ENCODE measurements at regions not wholly inside any gene's neighbourhood (a gene's known extent, or its start where the extent isn't known, plus 50 kb on each side); places are given as distances from the start of the nearest gene placed in this dataset.

GRCh38 chr15:66840615-66841390 is 138.8 kb downstream of the SMAD6 start:
- H3K56ac ChIP-seq (replicated peaks; ENCODE audit: insufficient read length, low read depth, low read length), result no peak overlapping the region
- H3K36me3 ChIP-seq (ENCODE audit: control insufficient read depth in 2 of 4, insufficient read depth in 4 of 4, low read length in 3 of 4), result no peaks in the 10 kb centered on the region
- H3K18ac ChIP-seq (ENCODE audit: extremely low read depth, low read length), result no peak overlapping the region
- H2BK12ac ChIP-seq (ENCODE audit: low read depth, low read length), result no peak overlapping the region
- H2BK20ac ChIP-seq (ENCODE audit: low read length), result no peak overlapping the region
- H2AFZ ChIP-seq (ENCODE audit: low read length), result no peak overlapping the region
- DNase-seq (ENCODE audit: low read depth in 1 of 2, low spot score in 2 of 2) (no peak), FAIRE-seq (no peak)
- TF ChIP-seq RXRA (IDR thresholded peaks at IDR 0.05; ENCODE audit: insufficient read depth, low read depth, low read length) (no peak), JUN (IDR thresholded peaks at IDR 0.05; ENCODE audit: low read depth, low read length) (no peak), GTF2F1 (IDR thresholded peaks at IDR 0.05; ENCODE audit: borderline replicate concordance, low read depth, low read length) (no peak), CBX5 (IDR thresholded peaks at IDR 0.05; ENCODE audit: low read depth, low read length) (no peak), POLR2AphosphoS5 (IDR thresholded peaks at IDR 0.05; ENCODE audit: low read depth, low read length) (no peak), TCF12 (IDR thresholded peaks at IDR 0.05; ENCODE audit: low read depth, low read length) (no peak), SAP30 (IDR thresholded peaks at IDR 0.05; ENCODE audit: insufficient read depth, insufficient replicate concordance, low read length) (no peak), ZNF274 (IDR thresholded peaks at IDR 0.05; ENCODE audit: borderline replicate concordance, extremely low read depth, low read length) (no peak)
- no peak overlapping the region for H3K23ac ChIP-seq (ENCODE audit: insufficient read length)
- H3K4me3 ChIP-seq (ENCODE audit: extremely low read depth in 1 of 4, insufficient read depth in 2 of 4, low read depth in 3 of 4, low read length in 4 of 4), result no peak overlapping the region
- H3K4me2 ChIP-seq (ENCODE audit: insufficient read depth in 1 of 2, low read depth in 2 of 2, low read length in 2 of 2), result no peak overlapping the region; a peak in 1 of 4 replicates
- H2AK5ac ChIP-seq (ENCODE audit: low read depth, low read length), result no peak overlapping the region
- no peak overlapping the region for H4K91ac ChIP-seq (replicated peaks; ENCODE audit: insufficient read length, low read length)
- H3K27ac ChIP-seq (ENCODE audit: low read depth, low read length), result no peak overlapping the region
- H3K9me3 ChIP-seq (ENCODE audit: insufficient read depth in 2 of 2, low read depth in 1 of 2, low read length in 1 of 2), result no peaks in the 10 kb centered on the region; a peak in 1 of 4 replicates
- no peak overlapping the region for H3K9ac ChIP-seq (replicated peaks in 1 of 4; ENCODE audit: extremely low read depth in 1 of 4, low read depth in 3 of 4, low read length in 3 of 4)
- H3K4ac ChIP-seq (replicated peaks; ENCODE audit: insufficient read length, low read depth, low read length), result no peak overlapping the region
- POLR2A ChIA-PET (ENCODE audit: partially characterized antibody), result no interaction called here
- H4K8ac ChIP-seq (ENCODE audit: extremely low read depth, insufficient read depth, low read length), result no peak overlapping the region
- H3K27me3 ChIP-seq (replicated peaks in 1 of 4; ENCODE audit: control insufficient read depth in 3 of 4, extremely low read depth in 1 of 4, insufficient read depth in 3 of 4, low read length in 3 of 4), result peaks cover 7 to 36% (median 29%) of the 10 kb centered on the region in 4 experiments
- 84% methylated on average over 5 of the region's 5 CpGs; no CpG with 5 or more reads in 1 of the 2 experiments for WGBS, 2 experiments (ENCODE audit: extremely low coverage in 1 of 2, insufficient coverage in 1 of 2, insufficient read length in 1 of 2, insufficient replicate concordance in 2 of 2, low coverage in 1 of 2, low lambda C conversion rate in 2 of 2, missing lambda C conversion rate in 1 of 2)
- no peaks in the 10 kb centered on the region for H4K20me1 ChIP-seq (replicated peaks in 1 of 2; ENCODE audit: control insufficient read depth in 1 of 2, insufficient read depth in 2 of 2, low read length in 2 of 2)
- H2BK120ac ChIP-seq (replicated peaks; ENCODE audit: low read depth, low read length), result no peak overlapping the region
- H3K23me2 ChIP-seq (ENCODE audit: low read depth, low read length), result no peaks in the 10 kb centered on the region; the same call in 1 of the 2 replicates
- H3K79me2 ChIP-seq (ENCODE audit: control insufficient read depth in 1 of 2, insufficient read depth in 2 of 2, low read length in 2 of 2), result no peaks in the 10 kb centered on the region; a peak in 1 of 4 replicates
- no peaks in the 10 kb centered on the region for H3K79me1 ChIP-seq (ENCODE audit: low read depth, low read length)
- no peak overlapping the region for H2BK15ac ChIP-seq (ENCODE audit: low read length)
- peaks cover 0 to 9% (median 4%) of the 10 kb centered on the region in 4 experiments; a peak in 4 of 7 replicates for H3K4me1 ChIP-seq (replicated peaks in 1 of 4; ENCODE audit: control insufficient read depth in 3 of 4, insufficient read depth in 4 of 4, low read length in 3 of 4)
- CTCF ChIA-PET (ENCODE audit: partially characterized antibody), result interaction anchor here (9.6 kb wide), 1 partner anchor 7 kb away, joined by 147 read pairs; no protein-coding TSS in a partner anchor
- H4K5ac ChIP-seq (ENCODE audit: insufficient read length, low read depth, low read length), result no peak overlapping the region
- H2BK5ac ChIP-seq (ENCODE audit: low read depth, low read length), result no peak overlapping the region
- no peak overlapping the region for H3K14ac ChIP-seq (ENCODE audit: insufficient read length)
